NB4 (cell line): ENCODE measurements at regions not wholly inside any gene's neighbourhood (a gene's known extent, or its start where the extent isn't known, plus 50 kb on each side); places are given as distances from the start of the nearest gene placed in this dataset.

Experiments
- DNase-seq: peaks from one replicate; pipeline ENCODE4 v3.0.0; 2010; ENCODE audit warnings: low read depth
- H3K4me3 ChIP-seq: one replicate; pipeline ENCODE4 v1.5.1; 2011; ENCODE audit warnings: mild to moderate bottlenecking, low read depth, low read length, moderate library complexity
- MYC ChIP-seq: IDR thresholded peaks from 2 replicates; pipeline ENCODE4 v1.6.1; 2011; ENCODE audit warnings: low read depth, low read length
- POLR2A ChIP-seq: IDR thresholded peaks from 2 replicates; pipeline ENCODE4 v1.6.1; 2011; ENCODE audit warnings: mild to moderate bottlenecking; ENCODE audit not compliant: insufficient read length; ENCODE audit errors: extremely low read depth
- TF ChIP-seq, protein P1 (sequence below): IDR thresholded peaks from 2 replicates; pipeline ENCODE4 v1.6.1; 2011; ENCODE audit warnings: low read depth, low read length
- TF ChIP-seq, protein P2 (sequence below): IDR thresholded peaks from one replicate; pipeline ENCODE4 v1.5.1; 2012; ENCODE audit warnings: low read depth, low read length

DNA sequence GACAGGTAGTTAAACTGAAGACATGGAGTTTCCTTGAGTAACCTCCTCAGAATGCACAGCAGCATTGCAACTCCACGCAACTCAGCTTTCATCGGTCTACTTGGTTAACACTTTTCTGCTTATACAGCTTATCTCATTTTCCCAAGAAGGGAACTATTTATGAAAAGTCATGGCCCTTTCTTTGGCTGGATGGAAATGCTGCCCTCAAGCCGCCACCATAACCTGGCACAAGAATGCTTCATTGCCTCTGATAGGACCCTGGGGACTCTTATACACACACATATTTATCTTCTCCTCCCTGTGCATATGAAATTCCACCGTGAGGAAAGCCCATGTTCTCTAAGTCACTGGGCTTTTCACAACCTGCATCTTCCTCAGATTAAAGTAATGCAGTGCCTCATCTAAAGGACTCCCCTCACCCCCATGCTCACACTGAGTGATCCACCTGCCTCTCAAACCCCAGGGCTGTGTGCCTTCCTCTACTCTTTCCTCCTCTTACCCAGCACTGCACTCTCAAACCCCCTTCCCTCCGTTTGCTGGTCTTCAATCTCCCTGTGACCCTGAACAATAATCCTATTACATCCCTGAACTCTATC is 192.0 kb upstream of the HNRNPA3 start:
- no peak overlapping the region for H3K4me3 ChIP-seq
- no peak for DNase-seq
- TF ChIP-seq MYC (no peak), POLR2A (no peak)
- TF ChIP-seq, protein P1, sequence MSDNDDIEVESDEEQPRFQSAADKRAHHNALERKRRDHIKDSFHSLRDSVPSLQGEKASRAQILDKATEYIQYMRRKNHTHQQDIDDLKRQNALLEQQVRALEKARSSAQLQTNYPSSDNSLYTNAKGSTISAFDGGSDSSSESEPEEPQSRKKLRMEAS, result no peak
- TF ChIP-seq, protein P2, sequence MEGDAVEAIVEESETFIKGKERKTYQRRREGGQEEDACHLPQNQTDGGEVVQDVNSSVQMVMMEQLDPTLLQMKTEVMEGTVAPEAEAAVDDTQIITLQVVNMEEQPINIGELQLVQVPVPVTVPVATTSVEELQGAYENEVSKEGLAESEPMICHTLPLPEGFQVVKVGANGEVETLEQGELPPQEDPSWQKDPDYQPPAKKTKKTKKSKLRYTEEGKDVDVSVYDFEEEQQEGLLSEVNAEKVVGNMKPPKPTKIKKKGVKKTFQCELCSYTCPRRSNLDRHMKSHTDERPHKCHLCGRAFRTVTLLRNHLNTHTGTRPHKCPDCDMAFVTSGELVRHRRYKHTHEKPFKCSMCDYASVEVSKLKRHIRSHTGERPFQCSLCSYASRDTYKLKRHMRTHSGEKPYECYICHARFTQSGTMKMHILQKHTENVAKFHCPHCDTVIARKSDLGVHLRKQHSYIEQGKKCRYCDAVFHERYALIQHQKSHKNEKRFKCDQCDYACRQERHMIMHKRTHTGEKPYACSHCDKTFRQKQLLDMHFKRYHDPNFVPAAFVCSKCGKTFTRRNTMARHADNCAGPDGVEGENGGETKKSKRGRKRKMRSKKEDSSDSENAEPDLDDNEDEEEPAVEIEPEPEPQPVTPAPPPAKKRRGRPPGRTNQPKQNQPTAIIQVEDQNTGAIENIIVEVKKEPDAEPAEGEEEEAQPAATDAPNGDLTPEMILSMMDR, result no peak

DNA sequence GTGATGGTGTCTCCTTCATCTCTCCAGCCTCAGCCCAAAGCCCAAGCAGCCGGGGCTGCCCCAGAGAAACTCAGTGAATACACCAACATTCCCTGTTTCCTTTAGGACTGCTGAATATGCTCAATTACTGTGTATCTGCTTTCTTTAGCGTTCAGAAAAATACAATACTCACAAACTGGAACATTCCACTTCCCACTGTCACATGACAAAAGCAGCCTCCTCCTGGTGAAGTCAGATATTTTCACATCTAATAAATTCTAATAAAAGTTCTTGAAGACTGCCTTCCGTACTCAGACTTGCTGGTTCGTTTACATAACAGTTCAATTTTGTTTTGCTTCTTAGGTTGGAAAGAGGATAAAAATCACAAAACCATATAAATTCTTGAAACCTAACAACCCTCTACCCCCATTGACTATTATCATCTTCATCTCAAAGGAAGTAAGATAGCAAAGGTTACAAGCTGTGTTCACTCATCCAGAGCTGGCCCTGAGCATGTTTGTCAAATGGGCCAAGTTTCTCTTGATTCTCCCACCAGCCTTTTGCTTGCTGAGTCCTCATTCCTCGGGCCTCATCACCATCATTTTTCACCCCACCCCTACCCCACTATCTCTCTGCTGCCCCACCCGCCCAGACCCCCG is 190.8 kb upstream of the HNRNPA3 start:
- DNase-seq, result no peak
- TF ChIP-seq MYC, result no peak
- no peak for TF ChIP-seq POLR2A
- TF ChIP-seq, protein P2, result no peak
- TF ChIP-seq, protein P1, result no peak
- no peak overlapping the region for H3K4me3 ChIP-seq

DNA sequence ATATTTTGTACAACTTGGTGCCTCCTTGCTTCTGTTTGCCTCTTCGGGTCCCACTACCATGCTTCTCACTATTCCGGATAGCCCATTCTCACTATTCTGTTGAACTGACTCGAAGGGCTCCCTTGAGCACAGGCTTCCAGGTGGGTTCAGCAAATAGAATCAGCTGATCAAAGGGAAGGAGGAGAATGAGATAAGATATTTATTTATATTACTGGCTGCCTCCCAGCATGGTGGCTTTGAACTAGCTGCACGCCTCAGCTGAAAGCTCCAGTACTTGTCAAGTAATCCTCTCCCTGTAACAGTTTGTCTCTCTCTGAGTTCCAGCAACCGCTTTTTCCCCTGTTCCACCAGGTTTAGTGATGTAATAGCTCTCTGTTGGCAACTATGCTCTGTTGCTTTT is 187.8 kb upstream of the HNRNPA3 start:
- TF ChIP-seq POLR2A (no peak), MYC (no peak)
- TF ChIP-seq, protein P1, result no peak
- TF ChIP-seq, protein P2, result no peak
- no peak for DNase-seq
- no peak overlapping the region for H3K4me3 ChIP-seq

DNA sequence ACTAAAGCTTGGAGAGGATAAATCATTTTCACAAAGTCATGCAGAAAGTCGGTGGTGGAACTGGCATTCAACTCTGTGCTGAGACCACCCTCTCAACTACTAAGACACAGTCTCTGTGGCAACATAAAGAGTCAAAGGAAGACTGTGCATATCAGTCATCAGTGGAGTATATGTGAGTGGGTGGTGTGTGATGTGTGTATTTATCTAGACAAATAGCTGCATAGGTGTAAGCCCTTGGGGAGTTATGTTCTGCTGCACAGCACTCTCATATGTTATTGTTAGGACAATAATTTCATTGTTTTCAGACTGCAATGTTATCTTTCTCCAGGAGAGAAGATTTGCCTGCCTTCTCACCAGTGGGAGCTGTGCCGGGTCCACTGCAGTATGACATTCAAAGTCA is 186.3 kb upstream of the HNRNPA3 start:
- DNase-seq, result no peak
- H3K4me3 ChIP-seq, result no peak overlapping the region
- TF ChIP-seq, protein P2, result no peak
- TF ChIP-seq, protein P1, result no peak
- TF ChIP-seq POLR2A, result no peak
- no peak for TF ChIP-seq MYC

DNA sequence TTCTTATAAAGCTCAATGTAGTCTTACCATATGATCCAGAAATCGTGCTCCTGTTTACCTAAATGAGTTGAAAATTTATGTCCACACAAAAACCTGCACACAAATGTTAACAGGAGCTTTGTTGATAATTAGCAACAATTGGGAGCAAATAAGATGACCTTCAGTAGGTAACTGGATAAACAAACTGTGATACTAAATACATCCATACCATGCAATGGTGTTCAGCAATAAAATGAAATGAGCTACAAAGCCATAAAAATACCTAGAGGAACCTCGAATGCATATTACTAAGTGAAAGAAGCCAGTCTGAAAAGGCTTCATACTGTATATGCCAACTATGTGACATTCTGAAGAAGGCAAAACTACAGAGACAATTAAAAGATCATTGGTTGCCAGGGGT is 185.6 kb upstream of the HNRNPA3 start:
- TF ChIP-seq MYC (no peak), POLR2A (no peak)
- TF ChIP-seq, protein P2, result no peak
- TF ChIP-seq, protein P1, result no peak
- H3K4me3 ChIP-seq, result no peak overlapping the region
- no peak for DNase-seq
